GM21360 (cell line): ENCODE measurements at regions not wholly inside any gene's neighbourhood (a gene's known extent, or its start where the extent isn't known, plus 50 kb on each side); places are given as distances from the start of the nearest gene placed in this dataset.

Source experiments
- ATAC-seq: cut with Tn5 transposase; IDR thresholded peaks from one replicate; pipeline ENCODE4 v1.9.1; 2021; ENCODE audit warnings: mild to moderate bottlenecking, moderate library complexity; ENCODE audit not compliant: unreplicated experiment

DNA sequence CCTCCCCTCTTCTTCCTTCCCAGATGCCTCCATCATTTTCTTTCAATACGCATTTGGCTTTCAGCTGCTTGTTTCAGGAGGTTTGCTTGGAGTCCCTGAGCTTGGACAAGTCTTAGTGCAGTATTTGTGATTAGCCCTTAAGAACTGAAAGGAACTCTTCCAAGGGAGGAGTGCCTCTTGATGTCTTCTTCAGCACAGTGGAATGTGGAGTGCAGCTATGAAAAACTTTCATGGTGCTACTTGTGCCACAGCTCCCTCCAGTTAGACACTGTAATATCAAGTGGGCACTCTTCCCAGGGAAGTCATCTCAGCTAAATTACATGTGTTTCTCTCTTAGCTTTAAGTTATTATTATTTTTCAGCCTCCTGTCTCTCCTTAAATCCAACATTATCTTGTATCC, 173.1 kb downstream of the NECTIN3 start:
- no peak for ATAC-seq

GRCh38 chr3:111246967-111247760, 175.5 kb downstream of the NECTIN3 start:
- ATAC-seq = no peak

GRCh38 chr3:111248406-111248805, 176.8 kb downstream of the NECTIN3 start:
- ATAC-seq = no peak

DNA sequence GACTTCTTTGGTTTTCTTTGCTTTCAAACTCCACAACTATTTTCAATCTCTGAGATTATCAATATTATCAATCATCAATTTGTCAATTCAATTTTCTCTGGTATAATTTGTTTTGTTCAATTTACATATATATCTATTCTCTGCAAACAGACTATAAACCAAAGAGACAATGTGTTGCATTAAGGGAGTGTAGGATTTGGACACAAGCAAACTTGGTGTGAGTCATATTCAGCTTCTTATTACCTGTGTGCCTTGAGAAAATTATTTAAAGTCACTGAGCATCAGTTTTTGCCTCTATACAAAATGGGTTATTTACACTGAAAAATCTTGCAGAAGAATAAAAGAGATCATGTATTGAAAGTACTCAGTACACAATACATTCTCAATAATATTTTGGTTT, 177.8 kb downstream of the NECTIN3 start:
- no peak for ATAC-seq

DNA sequence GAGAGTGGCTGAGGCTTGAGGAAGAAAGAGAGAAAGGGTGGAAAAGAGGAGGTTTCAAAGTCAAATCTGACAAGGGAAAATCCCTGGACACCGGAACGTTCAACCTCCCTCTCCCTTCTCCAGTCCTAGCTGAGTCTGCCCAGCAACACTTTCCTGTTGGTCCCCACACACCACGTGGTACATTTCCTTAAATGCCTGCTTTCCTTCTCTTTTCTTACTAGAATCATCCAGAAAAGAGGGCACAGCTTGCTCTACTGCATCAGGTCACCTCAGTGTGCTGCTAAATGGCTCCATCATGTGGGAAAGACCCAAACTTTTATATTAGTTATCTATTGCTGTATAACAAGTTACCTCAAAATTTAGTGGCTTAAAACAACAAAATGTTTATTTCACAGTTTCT, 181.2 kb downstream of the NECTIN3 start:
- no peak for ATAC-seq

GRCh38 chr3:111253733-111254132, 182.1 kb downstream of the NECTIN3 start:
- ATAC-seq = no peak

DNA sequence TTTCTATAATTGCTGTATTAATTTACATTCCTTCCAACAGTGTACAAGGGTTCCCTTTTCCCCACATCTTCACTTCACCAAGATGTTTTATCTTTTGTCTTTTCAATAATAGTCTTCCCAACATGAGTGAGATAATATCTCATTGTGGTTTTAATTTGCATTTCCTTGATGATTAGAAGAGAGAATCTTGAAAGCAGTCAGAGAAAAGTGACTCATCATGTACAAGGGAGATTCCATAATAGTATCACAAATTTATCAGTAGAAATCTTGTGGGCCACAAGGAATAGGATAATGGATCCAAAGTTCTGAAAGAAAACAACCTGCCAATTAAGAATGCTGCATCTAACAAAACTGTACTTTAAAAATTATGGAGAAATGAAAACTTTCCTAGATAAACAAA, 189.3 kb downstream of the NECTIN3 start:
- no peak for ATAC-seq

DNA sequence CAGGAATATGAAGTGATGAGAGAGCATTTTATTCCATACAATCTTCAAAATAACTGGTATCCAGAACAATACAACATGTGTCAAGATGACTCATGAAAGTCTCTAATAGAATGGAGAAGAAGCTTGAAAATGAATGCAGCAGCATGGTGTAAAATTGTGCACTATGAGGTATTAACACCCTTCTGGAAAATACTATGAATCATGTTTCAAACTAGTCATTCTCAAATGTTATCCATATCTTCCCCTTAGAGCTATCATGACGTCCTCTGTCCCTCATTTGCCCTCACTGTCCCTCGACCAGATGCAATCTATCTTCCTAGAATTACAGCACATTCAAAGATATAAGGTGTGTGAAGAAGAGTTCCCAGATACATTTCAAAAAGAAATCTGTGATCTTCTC, 198.2 kb downstream of the NECTIN3 start:
- ATAC-seq = no peak

GRCh38 chr3:111277226-111277625, 205.6 kb downstream of the NECTIN3 start:
- ATAC-seq = no peak

GRCh38 chr3:111278959-111279358, 207.3 kb downstream of the NECTIN3 start:
- ATAC-seq = no peak

DNA sequence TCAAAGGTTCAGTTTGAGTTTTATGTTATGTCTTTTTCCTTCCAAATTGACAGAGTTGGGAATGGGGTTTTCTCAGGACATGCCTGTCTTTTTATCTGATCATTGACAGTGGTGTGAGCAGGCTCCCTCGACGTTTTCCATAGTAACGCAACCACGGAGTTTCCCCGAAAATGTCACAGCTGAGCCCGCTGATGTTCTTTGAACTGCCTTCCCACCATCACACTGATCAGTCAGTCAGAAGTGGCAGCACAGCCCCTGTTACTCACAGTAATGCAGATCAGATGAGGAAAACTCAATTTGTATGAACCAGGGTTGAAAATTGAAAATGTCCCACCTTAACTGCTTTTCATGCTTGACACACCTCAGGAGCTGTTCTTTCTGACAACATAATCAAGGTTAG, 210.4 kb downstream of the NECTIN3 start:
- no peak for ATAC-seq

- no peak for ATAC-seq
Measured at GRCh38 chr3:111283165-111283564, 211.5 kb downstream of the NECTIN3 start.

GRCh38 chr3:111284503-111285183, 213.0 kb downstream of the NECTIN3 start:
- no peak for ATAC-seq

GRCh38 chr3:111285184-111285538, 213.5 kb downstream of the NECTIN3 start:
- no peak for ATAC-seq

DNA sequence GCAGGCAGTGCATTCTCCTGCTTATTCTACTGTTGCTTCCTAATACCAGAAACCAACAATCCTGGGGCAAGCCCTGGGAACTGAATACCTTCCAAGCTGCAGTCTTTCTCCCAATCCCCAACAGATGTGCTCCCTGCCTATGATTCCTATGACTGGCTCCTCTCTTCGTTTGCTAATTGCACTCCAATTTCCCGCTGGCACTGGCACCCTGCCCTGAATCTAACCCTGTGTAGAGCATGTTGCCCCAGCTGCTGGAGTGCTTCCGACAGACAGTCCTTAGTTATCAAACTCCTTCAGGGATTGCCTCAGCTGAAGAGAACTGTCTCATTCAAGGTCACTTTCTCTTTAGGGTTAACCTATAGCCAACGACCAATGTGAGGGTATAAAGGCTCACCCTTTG, 214.1 kb downstream of the NECTIN3 start:
- no peak for ATAC-seq

DNA sequence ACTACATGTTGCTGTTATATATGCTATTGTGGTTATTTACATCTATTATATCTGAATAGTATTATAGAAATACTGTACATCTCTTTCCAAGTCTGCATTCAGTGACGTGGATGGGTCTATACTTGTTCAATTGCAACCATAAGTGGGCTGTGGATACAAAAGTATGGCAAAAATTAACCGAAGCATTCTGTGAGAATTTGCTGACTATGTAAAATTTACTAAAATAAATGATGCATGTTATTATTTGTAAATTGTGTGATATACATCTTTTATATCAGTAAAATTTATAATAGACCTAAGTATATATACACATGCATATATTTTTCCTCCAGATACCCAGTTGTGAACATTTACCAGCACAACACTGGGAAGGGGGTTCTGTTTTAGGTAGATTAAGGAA, 215.1 kb downstream of the NECTIN3 start:
- no peak for ATAC-seq

DNA sequence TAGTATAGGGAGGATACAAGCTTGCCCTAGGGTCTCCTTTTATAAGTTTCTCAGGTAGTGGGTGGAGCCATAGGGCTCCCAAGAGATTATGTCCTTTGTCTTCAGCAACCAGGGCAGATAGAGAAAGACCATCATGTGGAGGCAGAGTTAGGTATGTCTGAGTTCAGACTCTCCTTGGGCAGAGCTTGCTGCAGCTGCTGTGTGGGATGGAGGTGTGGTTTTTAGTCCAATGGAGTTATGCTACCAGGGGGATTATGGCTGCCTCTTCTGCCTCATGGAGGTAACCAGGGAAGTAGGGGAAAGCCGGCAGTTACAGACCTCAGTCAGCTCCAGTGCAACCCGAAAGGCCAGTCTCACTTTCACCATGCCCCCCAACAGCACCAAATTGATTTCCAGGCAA, 220.5 kb downstream of the NECTIN3 start:
- ATAC-seq = no peak

GRCh38 chr3:111299192-111299615, 227.6 kb downstream of the NECTIN3 start:
- ATAC-seq = no peak

- no peak for ATAC-seq
Measured at GRCh38 chr3:111301238-111301798, 229.7 kb downstream of the NECTIN3 start.

DNA sequence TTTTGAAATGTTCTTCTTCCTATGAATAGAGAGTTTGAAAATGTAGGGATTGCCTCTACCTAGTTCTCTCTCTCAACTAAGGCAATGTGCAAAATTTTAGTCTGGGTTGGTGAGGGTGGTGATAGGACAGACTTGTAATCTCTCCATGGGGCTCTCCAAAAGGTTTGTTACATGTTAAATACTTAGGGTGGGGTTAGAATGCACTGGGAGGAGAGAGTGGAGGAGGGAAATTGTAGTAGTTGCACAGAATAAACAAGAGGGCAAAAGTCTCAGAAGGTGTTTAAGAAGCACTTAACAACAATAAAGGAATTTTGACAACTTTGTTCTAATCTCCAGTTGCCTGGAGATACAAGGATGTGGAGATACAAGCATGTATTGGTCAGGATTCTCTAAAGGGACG, 230.4 kb downstream of the NECTIN3 start:
- no peak for ATAC-seq

DNA sequence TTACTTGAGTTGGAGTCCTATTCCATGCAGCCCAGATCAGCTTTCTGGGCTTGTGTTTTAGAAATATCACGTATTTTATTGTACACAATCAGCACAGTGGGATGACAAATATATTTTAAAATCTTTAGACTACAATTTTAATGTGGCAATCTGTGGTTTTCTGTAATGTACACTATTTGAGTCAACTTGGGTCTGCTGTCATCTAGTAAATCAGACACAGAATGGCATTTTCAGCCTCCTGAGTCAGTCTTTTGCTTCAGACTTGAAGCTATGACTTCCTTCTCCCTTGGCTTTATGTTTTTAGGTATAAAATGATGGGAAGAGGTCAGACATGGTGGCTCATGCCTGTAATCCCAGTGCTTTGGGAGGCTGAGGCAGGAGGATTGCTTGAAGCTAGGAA, 232.1 kb downstream of the NECTIN3 start:
- ATAC-seq = no peak

GRCh38 chr3:111307676-111308075, 234.3 kb upstream of the CD96 start:
- ATAC-seq = no peak
